ENCODE measurements at regions not wholly inside any gene's neighbourhood (a gene's known extent, or its start where the extent isn't known, plus 50 kb on each side); places are given as distances from the start of the nearest gene placed in this dataset.

GRCh38 chr18:76750917-76751890 lies 71.2 kb upstream of the ZNF236 start:
- no peaks in the 10 kb centered on the region for H3K36me3 ChIP-seq (ENCODE audit: control insufficient read depth, insufficient read depth, low read length)
- no peak for DNase-seq
- no peaks in the 10 kb centered on the region for H3K27me3 ChIP-seq (ENCODE audit: insufficient read depth, low read length, poor library complexity)
- H3K4ac ChIP-seq (ENCODE audit: low read depth, low read length) = no peak overlapping the region
- H3K23ac ChIP-seq (ENCODE audit: low read length) = no peak overlapping the region
- H3K27ac ChIP-seq (ENCODE audit: low read depth, low read length) = no peak overlapping the region
- H3K79me1 ChIP-seq (ENCODE audit: low read length) = no peaks in the 10 kb centered on the region
- H4K8ac ChIP-seq (ENCODE audit: low read depth, low read length) = no peak overlapping the region
- no CpG with 5 or more reads among the region's 5 CpGs for WGBS (ENCODE audit: extremely low coverage, insufficient coverage, low lambda C conversion rate)
- H3K4me3 ChIP-seq (ENCODE audit: low read length) = no peak overlapping the region
- no peak overlapping the region for H3K4me2 ChIP-seq (ENCODE audit: low read length)
- H2BK5ac ChIP-seq (ENCODE audit: low read length) = no peak overlapping the region
- no peak overlapping the region for H4K5ac ChIP-seq (ENCODE audit: low read length)
- no peak overlapping the region for H3K9ac ChIP-seq (ENCODE audit: low read length)
- H3K79me2 ChIP-seq (ENCODE audit: control insufficient read depth, insufficient read depth, low read length) = no peaks in the 10 kb centered on the region
- H3K4me1 ChIP-seq (ENCODE audit: control insufficient read depth, low read depth, low read length) = no peaks in the 10 kb centered on the region
- H2BK120ac ChIP-seq (ENCODE audit: low read depth, low read length) = no peak overlapping the region
- no peak overlapping the region for H2BK15ac ChIP-seq (replicated peaks; ENCODE audit: low read depth)
- no peak overlapping the region for H3K18ac ChIP-seq (ENCODE audit: low read length)
- H3K56ac ChIP-seq (ENCODE audit: low read length) = no peak overlapping the region
- H2AK5ac ChIP-seq (ENCODE audit: low read length) = no peak overlapping the region

GRCh38 chr18:76750269-76750668 lies 72.1 kb upstream of the ZNF236 start:
- Histone ChIP-seq H3K4me1 (ENCODE audit: control insufficient read depth, low read depth, low read length) (no peaks in the 10 kb centered on the region), H3K79me2 (ENCODE audit: control insufficient read depth, insufficient read depth, low read length) (no peaks in the 10 kb centered on the region), H3K36me3 (ENCODE audit: control insufficient read depth, insufficient read depth, low read length) (no peaks in the 10 kb centered on the region), H2BK15ac (replicated peaks; ENCODE audit: low read depth) (no peak overlapping the region), H3K27me3 (ENCODE audit: insufficient read depth, low read length, poor library complexity) (no peaks in the 10 kb centered on the region), H3K9ac (ENCODE audit: low read length) (no peak overlapping the region), H3K27ac (ENCODE audit: low read depth, low read length) (no peak overlapping the region), H2AK5ac (ENCODE audit: low read length) (no peak overlapping the region), H3K4ac (ENCODE audit: low read depth, low read length) (no peak overlapping the region), H3K4me3 (ENCODE audit: low read length) (no peak overlapping the region), H4K8ac (ENCODE audit: low read depth, low read length) (no peak overlapping the region), H3K56ac (ENCODE audit: low read length) (no peak overlapping the region), H2BK5ac (ENCODE audit: low read length) (no peak overlapping the region), H3K18ac (ENCODE audit: low read length) (no peak overlapping the region), H3K79me1 (ENCODE audit: low read length) (no peaks in the 10 kb centered on the region), H4K5ac (ENCODE audit: low read length) (no peak overlapping the region), H2BK120ac (ENCODE audit: low read depth, low read length) (no peak overlapping the region), H3K23ac (ENCODE audit: low read length) (no peak overlapping the region), H3K4me2 (ENCODE audit: low read length) (no peak overlapping the region)
- no peak for DNase-seq

GRCh38 chr18:76747676-76748075 lies 74.7 kb upstream of the ZNF236 start:
- no peak overlapping the region for H3K18ac ChIP-seq (ENCODE audit: low read length)
- H2AK5ac ChIP-seq (ENCODE audit: low read length) = no peak overlapping the region
- no peak overlapping the region for H3K4me2 ChIP-seq (ENCODE audit: low read length)
- no peak overlapping the region for H3K23ac ChIP-seq (ENCODE audit: low read length)
- H3K27me3 ChIP-seq (ENCODE audit: insufficient read depth, low read length, poor library complexity) = no peaks in the 10 kb centered on the region
- no peak for DNase-seq
- no CpG with 5 or more reads among the region's 1 CpG for WGBS (ENCODE audit: extremely low coverage, insufficient coverage, low lambda C conversion rate)
- H4K8ac ChIP-seq (ENCODE audit: low read depth, low read length) = no peak overlapping the region
- no peak overlapping the region for H2BK5ac ChIP-seq (ENCODE audit: low read length)
- no peak overlapping the region for H2BK15ac ChIP-seq (replicated peaks; ENCODE audit: low read depth)
- no peak overlapping the region for H3K27ac ChIP-seq (ENCODE audit: low read depth, low read length)
- H3K4me3 ChIP-seq (ENCODE audit: low read length) = no peak overlapping the region
- no peaks in the 10 kb centered on the region for H3K79me1 ChIP-seq (ENCODE audit: low read length)
- H4K5ac ChIP-seq (ENCODE audit: low read length) = no peak overlapping the region
- H2BK120ac ChIP-seq (ENCODE audit: low read depth, low read length) = no peak overlapping the region
- H3K4ac ChIP-seq (ENCODE audit: low read depth, low read length) = no peak overlapping the region
- no peaks in the 10 kb centered on the region for H3K36me3 ChIP-seq (ENCODE audit: control insufficient read depth, insufficient read depth, low read length)
- H3K56ac ChIP-seq (ENCODE audit: low read length) = no peak overlapping the region
- H3K9ac ChIP-seq (ENCODE audit: low read length) = no peak overlapping the region
- H3K79me2 ChIP-seq (ENCODE audit: control insufficient read depth, insufficient read depth, low read length) = no peaks in the 10 kb centered on the region
- no peaks in the 10 kb centered on the region for H3K4me1 ChIP-seq (ENCODE audit: control insufficient read depth, low read depth, low read length)

- H4K8ac ChIP-seq (ENCODE audit: low read depth, low read length) = no peak overlapping the region
- no peak overlapping the region for H3K23ac ChIP-seq (ENCODE audit: low read length)
- no CpG with 5 or more reads among the region's 3 CpGs for WGBS (ENCODE audit: extremely low coverage, insufficient coverage, low lambda C conversion rate)
- no peak overlapping the region for H2BK120ac ChIP-seq (ENCODE audit: low read depth, low read length)
- no peaks in the 10 kb centered on the region for H3K36me3 ChIP-seq (ENCODE audit: control insufficient read depth, insufficient read depth, low read length)
- no peak overlapping the region for H2BK15ac ChIP-seq (replicated peaks; ENCODE audit: low read depth)
- H3K4ac ChIP-seq (ENCODE audit: low read depth, low read length) = no peak overlapping the region
- H3K27me3 ChIP-seq (ENCODE audit: insufficient read depth, low read length, poor library complexity) = no peaks in the 10 kb centered on the region
- no peak overlapping the region for H3K56ac ChIP-seq (ENCODE audit: low read length)
- H2AK5ac ChIP-seq (ENCODE audit: low read length) = no peak overlapping the region
- H3K4me2 ChIP-seq (ENCODE audit: low read length) = no peak overlapping the region
- no peaks in the 10 kb centered on the region for H3K4me1 ChIP-seq (ENCODE audit: control insufficient read depth, low read depth, low read length)
- H3K79me1 ChIP-seq (ENCODE audit: low read length) = no peaks in the 10 kb centered on the region
- H4K5ac ChIP-seq (ENCODE audit: low read length) = no peak overlapping the region
- H3K18ac ChIP-seq (ENCODE audit: low read length) = no peak overlapping the region
- no peak for DNase-seq
- no peak overlapping the region for H3K9ac ChIP-seq (ENCODE audit: low read length)
- no peak overlapping the region for H3K27ac ChIP-seq (ENCODE audit: low read depth, low read length)
- no peak overlapping the region for H3K4me3 ChIP-seq (ENCODE audit: low read length)
- H3K79me2 ChIP-seq (ENCODE audit: control insufficient read depth, insufficient read depth, low read length) = no peaks in the 10 kb centered on the region
- H2BK5ac ChIP-seq (ENCODE audit: low read length) = no peak overlapping the region
Observed at GRCh38 chr18:76741346-76741745, 81.0 kb upstream of the ZNF236 start.

GRCh38 chr18:76736309-76736708 lies 86.0 kb upstream of the ZNF236 start:
- no peak for DNase-seq
- no peaks in the 10 kb centered on the region for H3K79me2 ChIP-seq (ENCODE audit: control insufficient read depth, insufficient read depth, low read length)
- no peak overlapping the region for H2AK5ac ChIP-seq (ENCODE audit: low read length)
- no peak overlapping the region for H4K8ac ChIP-seq (ENCODE audit: low read depth, low read length)
- no peak overlapping the region for H3K4me2 ChIP-seq (ENCODE audit: low read length)
- H3K27me3 ChIP-seq (ENCODE audit: insufficient read depth, low read length, poor library complexity) = no peaks in the 10 kb centered on the region
- H3K4ac ChIP-seq (ENCODE audit: low read depth, low read length) = no peak overlapping the region
- no peak overlapping the region for H2BK5ac ChIP-seq (ENCODE audit: low read length)
- no peaks in the 10 kb centered on the region for H3K79me1 ChIP-seq (ENCODE audit: low read length)
- H3K18ac ChIP-seq (ENCODE audit: low read length) = no peak overlapping the region
- no peak overlapping the region for H2BK15ac ChIP-seq (replicated peaks; ENCODE audit: low read depth)
- WGBS (ENCODE audit: extremely low coverage, insufficient coverage, low lambda C conversion rate) = no CpG with 5 or more reads among the region's 18 CpGs
- no peak overlapping the region for H3K23ac ChIP-seq (ENCODE audit: low read length)
- H3K9ac ChIP-seq (ENCODE audit: low read length) = no peak overlapping the region
- no peak overlapping the region for H2BK120ac ChIP-seq (ENCODE audit: low read depth, low read length)
- H3K4me3 ChIP-seq (ENCODE audit: low read length) = no peak overlapping the region
- H4K5ac ChIP-seq (ENCODE audit: low read length) = no peak overlapping the region
- no peak overlapping the region for H3K56ac ChIP-seq (ENCODE audit: low read length)
- no peaks in the 10 kb centered on the region for H3K4me1 ChIP-seq (ENCODE audit: control insufficient read depth, low read depth, low read length)
- no peaks in the 10 kb centered on the region for H3K36me3 ChIP-seq (ENCODE audit: control insufficient read depth, insufficient read depth, low read length)
- H3K27ac ChIP-seq (ENCODE audit: low read depth, low read length) = no peak overlapping the region

GRCh38 chr18:76730901-76731300 lies 91.5 kb upstream of the ZNF236 start:
- Histone ChIP-seq H3K23ac (ENCODE audit: low read length) (no peak overlapping the region), H3K4me3 (ENCODE audit: low read length) (no peak overlapping the region), H3K79me1 (ENCODE audit: low read length) (no peaks in the 10 kb centered on the region), H3K4ac (ENCODE audit: low read depth, low read length) (no peak overlapping the region), H3K18ac (ENCODE audit: low read length) (no peak overlapping the region), H2BK120ac (ENCODE audit: low read depth, low read length) (no peak overlapping the region), H4K8ac (ENCODE audit: low read depth, low read length) (no peak overlapping the region), H2BK15ac (replicated peaks; ENCODE audit: low read depth) (no peak overlapping the region), H3K9ac (ENCODE audit: low read length) (no peak overlapping the region), H2BK5ac (ENCODE audit: low read length) (no peak overlapping the region), H3K79me2 (ENCODE audit: control insufficient read depth, insufficient read depth, low read length) (no peaks in the 10 kb centered on the region), H3K27me3 (ENCODE audit: insufficient read depth, low read length, poor library complexity) (no peaks in the 10 kb centered on the region), H2AK5ac (ENCODE audit: low read length) (no peak overlapping the region), H3K4me1 (ENCODE audit: control insufficient read depth, low read depth, low read length) (no peaks in the 10 kb centered on the region), H3K27ac (ENCODE audit: low read depth, low read length) (no peak overlapping the region), H4K5ac (ENCODE audit: low read length) (no peak overlapping the region), H3K56ac (ENCODE audit: low read length) (no peak overlapping the region), H3K36me3 (ENCODE audit: control insufficient read depth, insufficient read depth, low read length) (no peaks in the 10 kb centered on the region), H3K4me2 (ENCODE audit: low read length) (no peak overlapping the region)
- no peak for DNase-seq
- WGBS (ENCODE audit: extremely low coverage, insufficient coverage, low lambda C conversion rate) = no CpG with 5 or more reads among the region's 2 CpGs
